ENCODE measurements at regions not wholly inside any gene's neighbourhood (a gene's known extent, or its start where the extent isn't known, plus 50 kb on each side); places are given as distances from the start of the nearest gene placed in this dataset.

GRCh38 chr16:9199751-9200150, 108.3 kb downstream of the HAPSTR1 start:
- H3K36me3 ChIP-seq: no peaks in the 10 kb centered on the region
- no peak for TF ChIP-seq EP300 (IDR thresholded peaks at IDR 0.05)
- TF ChIP-seq POLR2AphosphoS5 (IDR thresholded peaks at IDR 0.05): no peak
- no peak for TF ChIP-seq CTCF (IDR thresholded peaks at IDR 0.05)
- no peak for TF ChIP-seq POLR2A (IDR thresholded peaks at IDR 0.05; ENCODE audit: low read depth)
- intact Hi-C loops (cut with DNase I): no loop called here
- no peak overlapping the region for H3K4me3 ChIP-seq
- WGBS: 72% methylated on average over 2 of the region's 2 CpGs
- no peak overlapping the region for H3K27ac ChIP-seq (replicated peaks in 1 of 4)
- H3K27me3 ChIP-seq: peaks cover 0 to 21% (median 0%) of the 10 kb centered on the region in 4 donors
- H3K4me1 ChIP-seq: peaks cover 0 to 3% (median 0%) of the 10 kb centered on the region in 4 donors
- H3K9me3 ChIP-seq: peaks cover 0 to 6% (median 3%) of the 10 kb centered on the region in 4 donors
- DNase-seq (ENCODE audit: extremely low spot score): no peak

- peaks cover 0 to 2% (median 0%) of the 10 kb centered on the region in 4 donors for H3K4me1 ChIP-seq
- peaks cover 0 to 6% (median 0%) of the 10 kb centered on the region in 4 donors for H3K27me3 ChIP-seq
- 85% methylated on average over 9 of the region's 10 CpGs for WGBS
- no peak overlapping the region for H3K27ac ChIP-seq (replicated peaks in 1 of 4)
- no peaks in the 10 kb centered on the region for H3K36me3 ChIP-seq
- no peak for DNase-seq (ENCODE audit: extremely low spot score)
- TF ChIP-seq POLR2AphosphoS5 (IDR thresholded peaks at IDR 0.05) (no peak), CTCF (IDR thresholded peaks at IDR 0.05) (no peak), EP300 (IDR thresholded peaks at IDR 0.05) (no peak), POLR2A (IDR thresholded peaks at IDR 0.05; ENCODE audit: low read depth) (no peak)
- intact Hi-C loops (cut with DNase I): no loop called here
- no peak overlapping the region for H3K4me3 ChIP-seq
- peaks cover 0 to 6% (median 3%) of the 10 kb centered on the region in 4 donors for H3K9me3 ChIP-seq
Observed at GRCh38 chr16:9203956-9204355, 112.5 kb downstream of the HAPSTR1 start.

- no peak for DNase-seq (ENCODE audit: extremely low spot score)
- Histone ChIP-seq H3K27me3 (peaks cover 0 to 6% (median 0%) of the 10 kb centered on the region in 4 donors), H3K4me1 (no peaks in the 10 kb centered on the region), H3K27ac (replicated peaks in 1 of 4) (no peak overlapping the region), H3K9me3 (peaks cover 0 to 6% (median 3%) of the 10 kb centered on the region in 4 donors), H3K4me3 (no peak overlapping the region), H3K36me3 (no peaks in the 10 kb centered on the region)
- TF ChIP-seq CTCF (IDR thresholded peaks at IDR 0.05) (no peak), EP300 (IDR thresholded peaks at IDR 0.05) (no peak), POLR2AphosphoS5 (IDR thresholded peaks at IDR 0.05) (no peak), POLR2A (IDR thresholded peaks at IDR 0.05; ENCODE audit: low read depth) (no peak)
- intact Hi-C loops (cut with DNase I): no loop called here
- 53% methylated on average over 2 of the region's 2 CpGs for WGBS
Observed at GRCh38 chr16:9205661-9206060, 114.2 kb downstream of the HAPSTR1 start.

- WGBS: 60% methylated on average over 3 of the region's 3 CpGs
- intact Hi-C loops (cut with DNase I): no loop called here
Observed at GRCh38 chr16:9206156-9206555, 114.7 kb downstream of the HAPSTR1 start.

GRCh38 chr16:9212621-9213020, 121.2 kb downstream of the HAPSTR1 start:
- Histone ChIP-seq H3K4me3 (no peak overlapping the region), H3K27ac (replicated peaks in 1 of 4) (no peak overlapping the region), H3K36me3 (no peaks in the 10 kb centered on the region), H3K9me3 (no peaks in the 10 kb centered on the region), H3K4me1 (no peaks in the 10 kb centered on the region), H3K27me3 (peaks cover 0 to 15% (median 0%) of the 10 kb centered on the region in 4 donors)
- TF ChIP-seq EP300 (IDR thresholded peaks at IDR 0.05) (no peak), CTCF (IDR thresholded peaks at IDR 0.05) (no peak), POLR2AphosphoS5 (IDR thresholded peaks at IDR 0.05) (no peak), POLR2A (IDR thresholded peaks at IDR 0.05; ENCODE audit: low read depth) (no peak)
- intact Hi-C loops (cut with DNase I): no loop called here
- WGBS: 35% methylated on average over 3 of the region's 5 CpGs
- DNase-seq (ENCODE audit: extremely low spot score): no peak

More at GRCh38 chr16:9206156-9206555, 114.7 kb downstream of the HAPSTR1 start:
- peaks cover 0 to 2% (median 0%) of the 10 kb centered on the region in 4 donors for H3K27me3 ChIP-seq
- peaks cover 0 to 6% (median under 1%) of the 10 kb centered on the region in 4 donors for H3K9me3 ChIP-seq
- no peak for TF ChIP-seq EP300 (IDR thresholded peaks at IDR 0.05)
- no peak for TF ChIP-seq POLR2A (IDR thresholded peaks at IDR 0.05; ENCODE audit: low read depth)
- H3K4me3 ChIP-seq: no peak overlapping the region
- no peaks in the 10 kb centered on the region for H3K4me1 ChIP-seq
- DNase-seq (ENCODE audit: extremely low spot score): no peak
- no peak overlapping the region for H3K27ac ChIP-seq (replicated peaks in 1 of 4)
- no peaks in the 10 kb centered on the region for H3K36me3 ChIP-seq
